Esophagus muscularis mucosa (tissue), 4 donors: ENCODE measurements at regions not wholly inside any gene's neighbourhood (a gene's known extent, or its start where the extent isn't known, plus 50 kb on each side); places are given as distances from the start of the nearest gene placed in this dataset.
A peak's percentile ranks its signal among the peaks of the same experiment; 100 is the strongest.

ENCODE experiments used
- DNase-seq: peaks from one replicate; pipeline ENCODE4 v3.0.0-alpha.2; 2017; ENCODE audit errors: extremely low spot score
- H3K27ac ChIP-seq, 4 donors: fragments of 200-600 bp; sonication (generic); replicated peaks in 1 of 4; 1 replicate in 3 of 4; 2 replicates in 1 of 4; pipeline ENCODE4 v1.5.1; 2016 to 2019; ENCODE audit warnings: mild to moderate bottlenecking in 1 of 4
- H3K27me3 ChIP-seq, 4 donors: fragments of 200-600 bp; sonication (generic); one replicate each; pipeline versions ENCODE4 v1.5.1 to v1.6.0; 2016 to 2019
- H3K36me3 ChIP-seq, 4 donors: fragments of 200-600 bp; sonication (generic); one replicate each; pipeline ENCODE4 v1.5.1; 2016 to 2019
- H3K4me1 ChIP-seq, 4 donors: fragments of 200-600 bp; sonication (generic); one replicate each; pipeline ENCODE4 v1.5.1; 2016 to 2019
- H3K4me3 ChIP-seq, 4 donors: fragments of 200-600 bp; sonication (generic); 1 replicate in 2 of 4; 2 replicates in 2 of 4; pipeline ENCODE4 v1.5.1; 2016 to 2019; ENCODE audit warnings: mild to moderate bottlenecking in 4 of 4, moderate library complexity in 1 of 4
- H3K9me3 ChIP-seq, 4 donors: fragments of 200-600 bp; sonication (generic); 1 replicate in 3 of 4; 2 replicates in 1 of 4; pipeline ENCODE4 v1.5.1; 2016 to 2019
- CTCF ChIP-seq, 3 experiments: fragments of 200-600 bp in 2 of 3; fragments of 450-650 bp in 1 of 3; sonication (generic) in 2 of 3; IDR thresholded peaks; one replicate each; pipeline ENCODE4 v1.5.1; 2017 to 2019; ENCODE audit warnings: antibody characterized with exemption in 3 of 3, mild to moderate bottlenecking in 2 of 3, moderate library complexity in 1 of 3
- EP300 ChIP-seq: sonication (generic); formaldehyde crosslinking; IDR thresholded peaks from one replicate; pipeline ENCODE4 v1.6.1; 2017; ENCODE audit warnings: antibody characterized with exemption
- POLR2A ChIP-seq: fragments of 450-650 bp; IDR thresholded peaks from one replicate; pipeline ENCODE4 v1.6.1; 2017; ENCODE audit warnings: antibody characterized with exemption, moderate library complexity, mild to moderate bottlenecking, low read depth
- POLR2AphosphoS5 ChIP-seq, 2 donors: sonication (generic); formaldehyde crosslinking; IDR thresholded peaks; one replicate each; pipeline ENCODE4 v1.6.1; 2017; ENCODE audit warnings: antibody characterized with exemption in 2 of 2
- WGBS: methylation state at CpG from one replicate; pipeline ENCODE4 v1.1.5; 2018; 5-methylcytosine and 5-hydroxymethylcytosine counted together
- intact Hi-C: fragments of 100-400 bp; cut with DNase I; formaldehyde crosslinking; loops from one replicate; pipeline ENCODE4 v1.15.1; 2023

DNA sequence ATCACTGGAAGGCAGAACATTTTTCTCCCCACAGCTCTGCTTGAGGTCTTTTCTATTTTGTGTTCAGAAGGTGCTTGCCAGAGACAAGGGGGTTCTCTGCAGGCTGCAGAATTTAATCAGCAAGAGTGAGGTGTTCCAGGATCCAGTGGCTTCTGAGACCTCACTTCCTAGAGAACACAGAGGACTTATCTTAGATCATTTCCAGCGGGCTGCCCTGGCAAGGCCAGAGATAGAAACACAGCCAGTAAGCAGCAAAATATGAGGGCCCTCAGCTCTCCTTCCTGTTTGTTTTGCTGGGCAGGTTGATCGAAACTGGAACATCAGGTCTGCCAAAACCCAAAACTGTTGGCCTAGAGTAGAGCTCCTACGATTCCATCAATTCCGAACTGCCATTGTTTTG is 187.3 kb downstream of the DIRAS2 start:
- TF ChIP-seq POLR2AphosphoS5 (IDR thresholded peaks at IDR 0.05) (no peak), POLR2A (no peak), EP300 (no peak), CTCF (IDR thresholded peaks at IDR 0.05) (no peak)
- Histone ChIP-seq H3K4me1 (no peaks in the 10 kb centered on the region), H3K27ac (no peak overlapping the region), H3K9me3 (no peaks in the 10 kb centered on the region), H3K4me3 (no peak overlapping the region), H3K27me3 (peaks cover 0 to 5% (median 0%) of the 10 kb centered on the region in 4 donors), H3K36me3 (no peaks in the 10 kb centered on the region)
- intact Hi-C loops: no loop called here
- 86% methylated on average over 4 of the region's 4 CpGs for WGBS
- DNase-seq: no peak

- peak; percentile 87 for DNase-seq
- H3K36me3 ChIP-seq: no peaks in the 10 kb centered on the region
- no peaks in the 10 kb centered on the region for H3K4me1 ChIP-seq
- H3K27ac ChIP-seq: no peak overlapping the region
- H3K27me3 ChIP-seq: peaks cover 0 to 7% (median 0%) of the 10 kb centered on the region in 4 donors
- WGBS: 79% methylated on average over 9 of the region's 9 CpGs
- no peaks in the 10 kb centered on the region for H3K9me3 ChIP-seq
- intact Hi-C loops: no loop called here
- no peak overlapping the region for H3K4me3 ChIP-seq
- TF ChIP-seq POLR2A: no peak
- no peak for TF ChIP-seq CTCF (IDR thresholded peaks at IDR 0.05)
- TF ChIP-seq EP300: no peak
- no peak for TF ChIP-seq POLR2AphosphoS5 (IDR thresholded peaks at IDR 0.05)
Measured at GRCh38 chr9:90457386-90458190, 185.0 kb downstream of the DIRAS2 start.

- Histone ChIP-seq H3K4me3 (no peak overlapping the region), H3K36me3 (no peaks in the 10 kb centered on the region), H3K27ac (no peak overlapping the region), H3K4me1 (no peaks in the 10 kb centered on the region), H3K27me3 (peaks cover 0 to 7% (median 0%) of the 10 kb centered on the region in 4 donors), H3K9me3 (no peaks in the 10 kb centered on the region)
- intact Hi-C loops: no loop called here
- no peak for DNase-seq
- WGBS: 84% methylated on average over 4 of the region's 4 CpGs
- TF ChIP-seq POLR2AphosphoS5 (IDR thresholded peaks at IDR 0.05) (no peak), EP300 (no peak), POLR2A (no peak), CTCF (IDR thresholded peaks at IDR 0.05) (no peak)
Measured at GRCh38 chr9:90458485-90458884, 184.1 kb downstream of the DIRAS2 start.

DNA sequence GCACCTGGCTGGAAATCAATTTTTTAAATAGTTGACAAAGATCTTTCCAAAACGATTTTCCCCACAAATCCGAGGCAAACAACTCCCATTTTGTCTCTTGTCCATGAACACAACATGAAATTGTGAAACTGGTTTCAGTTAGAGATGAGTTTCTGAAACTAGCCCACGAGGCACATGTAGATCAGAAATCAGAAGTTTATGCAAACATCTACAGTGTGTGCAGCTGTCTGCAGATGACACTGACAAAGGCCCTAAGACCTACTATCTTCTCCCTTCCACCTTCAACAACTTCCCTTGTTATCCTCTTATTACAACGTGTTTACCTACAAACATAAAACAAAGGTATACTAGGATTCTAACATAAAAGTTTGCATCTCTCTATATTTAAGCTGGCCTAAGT is 183.3 kb downstream of the DIRAS2 start:
- TF ChIP-seq CTCF (IDR thresholded peaks at IDR 0.05): no peak
- no peak for TF ChIP-seq POLR2A
- TF ChIP-seq POLR2AphosphoS5 (IDR thresholded peaks at IDR 0.05): no peak
- no peak for TF ChIP-seq EP300
- intact Hi-C loops: no loop called here
- H3K27me3 ChIP-seq: peaks cover 0 to 7% (median 0%) of the 10 kb centered on the region in 4 donors
- no peak for DNase-seq
- WGBS: 62% methylated on average over 4 of the region's 4 CpGs
- H3K27ac ChIP-seq: no peak overlapping the region
- H3K9me3 ChIP-seq: no peaks in the 10 kb centered on the region
- H3K36me3 ChIP-seq: no peaks in the 10 kb centered on the region
- no peaks in the 10 kb centered on the region for H3K4me1 ChIP-seq
- H3K4me3 ChIP-seq: no peak overlapping the region

GRCh38 chr9:90460220-90460619 is 182.4 kb downstream of the DIRAS2 start:
- no peak for DNase-seq
- no peak for TF ChIP-seq EP300
- TF ChIP-seq POLR2AphosphoS5 (IDR thresholded peaks at IDR 0.05): no peak
- no peak for TF ChIP-seq POLR2A
- no peak for TF ChIP-seq CTCF (IDR thresholded peaks at IDR 0.05)
- 72% methylated on average over 7 of the region's 7 CpGs for whole genome bisulfite sequencing

More at GRCh38 chr9:90460220-90460619, 182.4 kb downstream of the DIRAS2 start:
- peaks cover 0 to 7% (median 0%) of the 10 kb centered on the region in 4 donors for H3K27me3 ChIP-seq
- H3K4me3 ChIP-seq: no peak overlapping the region
- H3K36me3 ChIP-seq: no peaks in the 10 kb centered on the region
- H3K27ac ChIP-seq: no peak overlapping the region
- no peaks in the 10 kb centered on the region for H3K4me1 ChIP-seq
- intact Hi-C loops: no loop called here
- no peaks in the 10 kb centered on the region for H3K9me3 ChIP-seq
